A549 (cell line): ENCODE measurements at regions not wholly inside any gene's neighbourhood (a gene's known extent, or its start where the extent isn't known, plus 50 kb on each side); places are given as distances from the start of the nearest gene placed in this dataset.

ENCODE experiments used
- ATAC-seq, 2 experiments: fragments of 200-7000 bp in 1 of 2; fragments of >200 bp in 1 of 2; cut with Nextera tagmentation in 1 of 2; cut with Tn5 transposase in 1 of 2; 3 replicates each; pipeline versions ENCODE4 v1.8.0 to v1.9.1; 2018 to 2020; ENCODE audit warnings: mild to moderate bottlenecking in 1 of 2, moderate library complexity in 1 of 2
- CTCF ChIA-PET: fragments of 300-600 bp; sonication (Branson Sonifier 250); formaldehyde crosslinking; extraction: SDS; loops from one replicate; lab custom pipeline; 2021; ENCODE audit warnings: antibody characterized with exemption, inconsistent platforms; lab: Yijun Ruan, JAX
- POLR2A ChIA-PET: fragments of 350-600 bp; formaldehyde crosslinking; extraction: SDS; loops from one replicate; lab custom pipeline; 2021; ENCODE audit warnings: antibody characterized with exemption, inconsistent platforms; lab: Yijun Ruan, JAX
- DNase-seq, 2 experiments: peaks; one replicate each; pipeline versions ENCODE4 v3.0.0 to v3.0.0-alpha.2; 2011 to 2016; ENCODE audit warnings: low read depth in 1 of 2, low spot score in 1 of 2
- FAIRE-seq: peaks from 2 replicates; lab custom pipeline; 2011; peaks lifted over from hg19 to GRCh38; lab: Jason Lieb, UNC
- H3K27ac ChIP-seq, 2 experiments: fragments of >200 bp; sonication (Bioruptor Twin); formaldehyde crosslinking; 3 replicates each; pipeline ENCODE4 v1.5.1; 2016 to 2017
- H3K4me1 ChIP-seq: fragments of >200 bp; sonication (Bioruptor Twin); formaldehyde crosslinking; 3 replicates; pipeline ENCODE4 v1.6.1; 2016
- H3K4me2 ChIP-seq: fragments of >200 bp; sonication (Bioruptor Twin); formaldehyde crosslinking; 3 replicates; pipeline ENCODE4 v1.6.1; 2016
- H3K4me3 ChIP-seq: fragments of >200 bp; sonication (Bioruptor Twin); formaldehyde crosslinking; 3 replicates; pipeline ENCODE4 v1.5.1; 2016
- H3K9me3 ChIP-seq: fragments of >200 bp; sonication (Bioruptor Twin); formaldehyde crosslinking; 3 replicates; pipeline ENCODE4 v1.6.1; 2016
- BHLHE40 ChIP-seq: IDR thresholded peaks from 2 replicates; pipeline ENCODE4 v1.6.1; 2012; ENCODE audit warnings: low read depth, low read length, inconsistent platforms
- CBX2 ChIP-seq: fragments of 200-600 bp; sonication (generic); IDR thresholded peaks from 2 replicates; pipeline ENCODE4 v1.6.1; 2016; ENCODE audit warnings: low read depth, mild to moderate bottlenecking, borderline replicate concordance
- CEBPB ChIP-seq, 2 experiments: fragments of >200 bp in 1 of 2; sonication (Bioruptor Twin) in 1 of 2; formaldehyde crosslinking in 1 of 2; IDR thresholded peaks; 2 replicates each; pipeline ENCODE4 v1.6.1; 2012 to 2016
- EHF ChIP-seq: fragments of 250-450 bp; sonication (Bioruptor Pico); IDR thresholded peaks from 2 replicates; pipeline ENCODE4 v1.5.0; 2020; ENCODE audit warnings: mild to moderate bottlenecking
- EP300 ChIP-seq, 2 experiments: fragments of >200 bp; sonication (Bioruptor Twin); formaldehyde crosslinking; IDR thresholded peaks; 2 replicates in 1 of 2; 3 replicates in 1 of 2; pipeline ENCODE4 v1.6.1; 2016 to 2017
- ESRRA ChIP-seq: fragments of 150-350 bp; IDR thresholded peaks from 2 replicates; pipeline ENCODE4 v1.6.1; 2014; ENCODE audit warnings: mild to moderate bottlenecking, low read length, borderline replicate concordance
- GATA3 ChIP-seq: IDR thresholded peaks from 2 replicates; pipeline ENCODE4 v1.6.1; 2012; ENCODE audit warnings: borderline replicate concordance
- HEYL ChIP-seq: fragments of 250-450 bp; sonication (Bioruptor Pico); IDR thresholded peaks from 2 replicates; pipeline ENCODE4 v1.8.0; 2021; ENCODE audit warnings: mild to moderate bottlenecking, moderate library complexity
- JUN ChIP-seq, 2 experiments: fragments of >200 bp; sonication (Bioruptor Twin); formaldehyde crosslinking; IDR thresholded peaks; 2 replicates in 1 of 2; 3 replicates in 1 of 2; pipeline ENCODE4 v1.6.1; 2016 to 2017
- JUNB ChIP-seq: fragments of >200 bp; sonication (Bioruptor Twin); formaldehyde crosslinking; IDR thresholded peaks from 2 replicates; pipeline ENCODE4 v1.6.1; 2016
- KDM1A ChIP-seq: fragments of 200-600 bp; sonication (generic); IDR thresholded peaks from 2 replicates; pipeline ENCODE4 v1.6.1; 2016; ENCODE audit warnings: low read depth, mild to moderate bottlenecking
- KDM5A ChIP-seq: fragments of 200-600 bp; sonication (generic); IDR thresholded peaks from 2 replicates; pipeline ENCODE4 v1.6.1; 2016; ENCODE audit warnings: antibody characterized with exemption, mild to moderate bottlenecking
- MAFK ChIP-seq: fragments of 450-650 bp; IDR thresholded peaks from 2 replicates; pipeline ENCODE4 v1.6.1; 2014; ENCODE audit not compliant: partially characterized antibody
- MAZ ChIP-seq: fragments of 150-350 bp; IDR thresholded peaks from 2 replicates; pipeline ENCODE4 v1.6.1; 2014; ENCODE audit warnings: antibody characterized with exemption, low read depth, low read length, borderline replicate concordance
- MYC ChIP-seq: IDR thresholded peaks from 2 replicates; pipeline ENCODE4 v1.6.1; 2012; ENCODE audit warnings: mild to moderate bottlenecking, inconsistent platforms, low read length, improper control_type of control experiment, borderline replicate concordance
- NR3C1 ChIP-seq: fragments of >200 bp; sonication (Bioruptor Twin); formaldehyde crosslinking; IDR thresholded peaks from 3 replicates; pipeline ENCODE4 v1.6.1; 2017
- PHF8 ChIP-seq: fragments of 200-600 bp; sonication (generic); IDR thresholded peaks from 2 replicates; pipeline ENCODE4 v1.6.1; 2016; ENCODE audit warnings: low read depth, mild to moderate bottlenecking, antibody characterized with exemption, moderate library complexity, borderline replicate concordance
- POLR2A ChIP-seq: IDR thresholded peaks from 2 replicates; pipeline ENCODE4 v1.6.1; 2012; ENCODE audit warnings: mild to moderate bottlenecking, low read length
- RCOR1 ChIP-seq: fragments of 150-350 bp; IDR thresholded peaks from 2 replicates; pipeline ENCODE4 v1.6.1; 2014; ENCODE audit warnings: antibody characterized with exemption, low read length, low read depth
- RFX5 ChIP-seq: fragments of 450-650 bp; IDR thresholded peaks from 2 replicates; pipeline ENCODE4 v1.7.1; 2014; ENCODE audit warnings: antibody characterized with exemption, mild to moderate bottlenecking, moderate library complexity
- ZSCAN20 ChIP-seq: fragments of 250-450 bp; sonication (Bioruptor Pico); IDR thresholded peaks from 2 replicates; pipeline ENCODE4 v1.8.0; 2022; ENCODE audit warnings: mild to moderate bottlenecking, moderate library complexity
- WGBS: methylation state at CpG from one replicate; pipeline ENCODE4 v1.1.6; 2017; ENCODE audit errors: missing lambda C conversion rate; 5-methylcytosine and 5-hydroxymethylcytosine counted together
- TF ChIP-seq, protein P1 (sequence below): fragments of 150-350 bp; IDR thresholded peaks from 2 replicates; pipeline ENCODE4 v1.6.1; 2014; ENCODE audit warnings: low read depth, mild to moderate bottlenecking, low read length
- TF ChIP-seq, protein P2 (sequence below): fragments of 200-600 bp; sonication (generic); IDR thresholded peaks from 2 replicates; pipeline ENCODE4 v1.6.1; 2016; ENCODE audit warnings: antibody characterized with exemption, mild to moderate bottlenecking, moderate library complexity
- TF ChIP-seq, protein P3 (sequence below): fragments of >200 bp; sonication (Bioruptor Twin); formaldehyde crosslinking; IDR thresholded peaks from 3 replicates; pipeline ENCODE4 v1.5.1; 2016
- TF ChIP-seq, protein P4 (sequence below): fragments of 450-650 bp; IDR thresholded peaks from 2 replicates; pipeline ENCODE4 v1.6.1; 2014; ENCODE audit warnings: antibody characterized with exemption

DNA sequence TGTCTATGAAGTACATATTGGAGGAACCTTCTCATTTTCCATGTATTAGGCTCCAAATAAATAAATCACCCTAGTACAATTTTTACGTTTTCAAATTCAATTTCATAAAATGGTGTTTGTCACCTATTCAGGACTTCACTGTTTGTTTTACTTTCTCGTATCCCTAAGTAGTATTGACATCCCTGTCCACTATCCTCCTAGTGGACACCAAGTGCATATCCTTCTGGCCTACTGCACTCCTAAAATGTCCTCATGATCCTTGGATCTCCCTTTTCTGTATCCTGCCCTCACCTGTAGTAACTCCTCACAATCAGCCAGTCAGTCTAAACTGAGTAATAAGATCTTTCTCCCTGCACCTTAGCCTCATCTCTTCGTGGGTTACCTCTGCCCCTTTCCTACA is 539.9 kb downstream of the DMRTA1 start:
- TF ChIP-seq POLR2A (no peak), PHF8 (no peak), MAFK (no peak), JUNB (no peak), CEBPB (IDR thresholded peaks at IDR 0.05) (no peak), HEYL (CRISPR knock-in tag) (no peak), EHF (CRISPR knock-in tag) (no peak), ZSCAN20 (CRISPR knock-in tag) (no peak), KDM1A (no peak), RFX5 (no peak), MYC (no peak), GATA3 (no peak), JUN (IDR thresholded peaks at IDR 0.05) (no peak), BHLHE40 (no peak), KDM5A (no peak)
- TF ChIP-seq, protein P1, sequence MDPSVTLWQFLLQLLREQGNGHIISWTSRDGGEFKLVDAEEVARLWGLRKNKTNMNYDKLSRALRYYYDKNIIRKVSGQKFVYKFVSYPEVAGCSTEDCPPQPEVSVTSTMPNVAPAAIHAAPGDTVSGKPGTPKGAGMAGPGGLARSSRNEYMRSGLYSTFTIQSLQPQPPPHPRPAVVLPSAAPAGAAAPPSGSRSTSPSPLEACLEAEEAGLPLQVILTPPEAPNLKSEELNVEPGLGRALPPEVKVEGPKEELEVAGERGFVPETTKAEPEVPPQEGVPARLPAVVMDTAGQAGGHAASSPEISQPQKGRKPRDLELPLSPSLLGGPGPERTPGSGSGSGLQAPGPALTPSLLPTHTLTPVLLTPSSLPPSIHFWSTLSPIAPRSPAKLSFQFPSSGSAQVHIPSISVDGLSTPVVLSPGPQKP, result no peak
- TF ChIP-seq, protein P2, sequence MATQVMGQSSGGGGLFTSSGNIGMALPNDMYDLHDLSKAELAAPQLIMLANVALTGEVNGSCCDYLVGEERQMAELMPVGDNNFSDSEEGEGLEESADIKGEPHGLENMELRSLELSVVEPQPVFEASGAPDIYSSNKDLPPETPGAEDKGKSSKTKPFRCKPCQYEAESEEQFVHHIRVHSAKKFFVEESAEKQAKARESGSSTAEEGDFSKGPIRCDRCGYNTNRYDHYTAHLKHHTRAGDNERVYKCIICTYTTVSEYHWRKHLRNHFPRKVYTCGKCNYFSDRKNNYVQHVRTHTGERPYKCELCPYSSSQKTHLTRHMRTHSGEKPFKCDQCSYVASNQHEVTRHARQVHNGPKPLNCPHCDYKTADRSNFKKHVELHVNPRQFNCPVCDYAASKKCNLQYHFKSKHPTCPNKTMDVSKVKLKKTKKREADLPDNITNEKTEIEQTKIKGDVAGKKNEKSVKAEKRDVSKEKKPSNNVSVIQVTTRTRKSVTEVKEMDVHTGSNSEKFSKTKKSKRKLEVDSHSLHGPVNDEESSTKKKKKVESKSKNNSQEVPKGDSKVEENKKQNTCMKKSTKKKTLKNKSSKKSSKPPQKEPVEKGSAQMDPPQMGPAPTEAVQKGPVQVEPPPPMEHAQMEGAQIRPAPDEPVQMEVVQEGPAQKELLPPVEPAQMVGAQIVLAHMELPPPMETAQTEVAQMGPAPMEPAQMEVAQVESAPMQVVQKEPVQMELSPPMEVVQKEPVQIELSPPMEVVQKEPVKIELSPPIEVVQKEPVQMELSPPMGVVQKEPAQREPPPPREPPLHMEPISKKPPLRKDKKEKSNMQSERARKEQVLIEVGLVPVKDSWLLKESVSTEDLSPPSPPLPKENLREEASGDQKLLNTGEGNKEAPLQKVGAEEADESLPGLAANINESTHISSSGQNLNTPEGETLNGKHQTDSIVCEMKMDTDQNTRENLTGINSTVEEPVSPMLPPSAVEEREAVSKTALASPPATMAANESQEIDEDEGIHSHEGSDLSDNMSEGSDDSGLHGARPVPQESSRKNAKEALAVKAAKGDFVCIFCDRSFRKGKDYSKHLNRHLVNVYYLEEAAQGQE, result no peak
- TF ChIP-seq, protein P3, sequence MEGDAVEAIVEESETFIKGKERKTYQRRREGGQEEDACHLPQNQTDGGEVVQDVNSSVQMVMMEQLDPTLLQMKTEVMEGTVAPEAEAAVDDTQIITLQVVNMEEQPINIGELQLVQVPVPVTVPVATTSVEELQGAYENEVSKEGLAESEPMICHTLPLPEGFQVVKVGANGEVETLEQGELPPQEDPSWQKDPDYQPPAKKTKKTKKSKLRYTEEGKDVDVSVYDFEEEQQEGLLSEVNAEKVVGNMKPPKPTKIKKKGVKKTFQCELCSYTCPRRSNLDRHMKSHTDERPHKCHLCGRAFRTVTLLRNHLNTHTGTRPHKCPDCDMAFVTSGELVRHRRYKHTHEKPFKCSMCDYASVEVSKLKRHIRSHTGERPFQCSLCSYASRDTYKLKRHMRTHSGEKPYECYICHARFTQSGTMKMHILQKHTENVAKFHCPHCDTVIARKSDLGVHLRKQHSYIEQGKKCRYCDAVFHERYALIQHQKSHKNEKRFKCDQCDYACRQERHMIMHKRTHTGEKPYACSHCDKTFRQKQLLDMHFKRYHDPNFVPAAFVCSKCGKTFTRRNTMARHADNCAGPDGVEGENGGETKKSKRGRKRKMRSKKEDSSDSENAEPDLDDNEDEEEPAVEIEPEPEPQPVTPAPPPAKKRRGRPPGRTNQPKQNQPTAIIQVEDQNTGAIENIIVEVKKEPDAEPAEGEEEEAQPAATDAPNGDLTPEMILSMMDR, result no peak
- TF ChIP-seq, protein P4, sequence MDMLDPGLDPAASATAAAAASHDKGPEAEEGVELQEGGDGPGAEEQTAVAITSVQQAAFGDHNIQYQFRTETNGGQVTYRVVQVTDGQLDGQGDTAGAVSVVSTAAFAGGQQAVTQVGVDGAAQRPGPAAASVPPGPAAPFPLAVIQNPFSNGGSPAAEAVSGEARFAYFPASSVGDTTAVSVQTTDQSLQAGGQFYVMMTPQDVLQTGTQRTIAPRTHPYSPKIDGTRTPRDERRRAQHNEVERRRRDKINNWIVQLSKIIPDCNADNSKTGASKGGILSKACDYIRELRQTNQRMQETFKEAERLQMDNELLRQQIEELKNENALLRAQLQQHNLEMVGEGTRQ, result no peak
- FAIRE-seq (no peak), DNase-seq (peak; percentile 1 to 11), ATAC-seq (peak; percentile 47 to 55; a peak in 2 of 6 replicates)
- CTCF ChIA-PET, result no interaction called here
- H3K4me1 ChIP-seq, result no peaks in the 10 kb centered on the region
- POLR2A ChIA-PET, result no interaction called here
- no peak overlapping the region for H3K4me3 ChIP-seq
- no peak overlapping the region for H3K27ac ChIP-seq
- WGBS, result 16% methylated on average over 3 of the region's 3 CpGs
- H3K4me2 ChIP-seq, result no peak overlapping the region
- H3K9me3 ChIP-seq, result no peaks in the 10 kb centered on the region

DNA sequence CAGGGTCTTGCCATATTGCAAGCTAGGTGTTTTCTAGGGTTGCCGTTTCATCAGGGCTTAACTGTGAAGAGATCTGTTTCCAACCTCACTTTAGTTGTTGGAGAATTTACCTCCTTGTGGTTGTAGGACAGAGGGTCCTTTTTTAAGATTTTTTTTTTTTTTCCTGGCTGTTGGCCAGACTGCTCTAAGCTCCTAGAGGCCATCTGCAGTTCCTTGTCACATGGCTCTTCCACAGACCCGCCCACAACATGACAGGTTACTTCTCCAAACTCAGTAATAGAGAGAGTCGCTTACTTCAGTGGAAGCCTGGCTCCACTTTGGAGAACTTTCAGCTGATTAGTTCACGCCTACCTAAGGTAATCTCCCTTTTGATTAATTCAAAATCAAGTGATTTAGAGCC is 543.7 kb downstream of the DMRTA1 start:
- no peaks in the 10 kb centered on the region for H3K9me3 ChIP-seq
- no peaks in the 10 kb centered on the region for H3K4me1 ChIP-seq
- no peak for FAIRE-seq
- H3K4me3 ChIP-seq, result no peak overlapping the region
- H3K4me2 ChIP-seq, result no peak overlapping the region
- H3K27ac ChIP-seq, result no peak overlapping the region
- no peak for ATAC-seq
- POLR2A ChIA-PET, result interaction anchor here (0.6 kb wide), 1 partner anchor 89 kb away, joined by 4 read pairs; no protein-coding TSS in a partner anchor
- 11% methylated on average over 4 of the region's 4 CpGs for WGBS
- DNase-seq, result no peak
- CTCF ChIA-PET, result no interaction called here
- TF ChIP-seq EP300 (IDR thresholded peaks at IDR 0.05) (no peak), PHF8 (no peak), MAFK (no peak), RCOR1 (no peak), KDM1A (no peak), JUNB (no peak), MYC (no peak), ESRRA (no peak), NR3C1 (no peak), CBX2 (no peak), MAZ (no peak)
- TF ChIP-seq, protein P2, result no peak
- TF ChIP-seq, protein P3, result no peak
